GM12878 (cell line): ENCODE measurements at regions not wholly inside any gene's neighbourhood (a gene's known extent, or its start where the extent isn't known, plus 50 kb on each side); places are given as distances from the start of the nearest gene placed in this dataset.

Experiments
- ATAC-seq: fragments of 200-7000 bp; cut with Tn5 transposase; 3 replicates; pipeline ENCODE4 v1.9.1; 2020; ENCODE audit warnings: mild to moderate bottlenecking, moderate library complexity
- BruUV-seq: library from RNA; stranded (reverse); fragments of 400-500 nt; replicated peaks from 2 replicates; lab custom pipeline; 2021; lab: Mats Ljungman, UMichigan
- CTCF ChIA-PET: fragments of 300-600 bp; sonication (Branson Sonifier 250); formaldehyde crosslinking; extraction: SDS; loops from one replicate; lab custom pipeline; 2021; ENCODE audit warnings: inconsistent platforms; lab: Yijun Ruan, JAX
- POLR2A ChIA-PET: fragments of 350-600 bp; formaldehyde crosslinking; extraction: SDS; loops from one replicate; lab custom pipeline; 2021; ENCODE audit warnings: inconsistent platforms; lab: Charles Lee
- RAD21 ChIA-PET: fragments of 300-600 bp; sonication (Branson Sonifier 250); formaldehyde crosslinking; loops from one replicate; lab custom pipeline; 2023; ENCODE audit warnings: antibody characterized with exemption; ENCODE audit not compliant: unreplicated experiment; lab: Charles Lee
- SMC1A ChIA-PET: fragments of 300-600 bp; sonication (Branson Sonifier 250); formaldehyde crosslinking; loops from one replicate; lab custom pipeline; 2023; ENCODE audit not compliant: unreplicated experiment, uncharacterized antibody; lab: Charles Lee
- DNase-seq: peaks from one replicate; pipeline ENCODE4 v3.0.0-alpha.2; 2011; ENCODE audit warnings: low read depth, low spot score
- FAIRE-seq: peaks from 3 replicates; lab custom pipeline; 2011; peaks lifted over from hg19 to GRCh38; lab: Jason Lieb, UNC
- H2AFZ ChIP-seq: 2 replicates; pipeline ENCODE4 v1.6.0; 2011; ENCODE audit warnings: low read depth, low read length, control low read depth; ENCODE audit not compliant: control insufficient read depth
- H3K27ac ChIP-seq: 2 replicates; pipeline ENCODE4 v1.5.1; 2011; ENCODE audit warnings: control low read depth; ENCODE audit not compliant: control insufficient read depth, insufficient read depth
- H3K27me3 ChIP-seq, 2 experiments: replicated peaks in 1 of 2; 2 replicates each; pipeline versions ENCODE4 v1.6.0 to v1.6.1; 2011; ENCODE audit warnings: low read length in 1 of 2; ENCODE audit not compliant: control insufficient read depth in 2 of 2, insufficient read depth in 2 of 2
- H3K36me3 ChIP-seq, 2 experiments: 2 replicates each; pipeline ENCODE4 v1.5.1; 2011; ENCODE audit warnings: low read length in 1 of 2; ENCODE audit not compliant: control insufficient read depth in 2 of 2, insufficient read depth in 2 of 2
- H3K4me1 ChIP-seq: 2 replicates; pipeline ENCODE4 v1.6.1; 2011; ENCODE audit warnings: mild to moderate bottlenecking, low read length, moderate library complexity, mixed read lengths; ENCODE audit not compliant: control insufficient read depth, insufficient read depth
- H3K4me2 ChIP-seq: 2 replicates; pipeline ENCODE4 v1.6.0; 2011; ENCODE audit warnings: control low read depth; ENCODE audit not compliant: control insufficient read depth, insufficient read depth
- H3K4me3 ChIP-seq: fragments of 200-600 bp; sonication (generic); 2 replicates; pipeline ENCODE4 v1.5.1; 2016
- H3K79me2 ChIP-seq: 2 replicates; pipeline ENCODE4 v1.6.0; 2011; ENCODE audit warnings: low read length; ENCODE audit not compliant: control insufficient read depth, insufficient read depth
- H3K9ac ChIP-seq: 2 replicates; pipeline ENCODE4 v1.8.0; 2011; ENCODE audit warnings: low read length, control low read depth, mixed read lengths; ENCODE audit not compliant: control insufficient read depth, insufficient read depth
- H3K9me3 ChIP-seq: replicated peaks from 3 replicates; pipeline ENCODE4 v1.5.1; 2011; ENCODE audit warnings: mild to moderate bottlenecking, low read length; ENCODE audit not compliant: control insufficient read depth, insufficient read depth
- H4K20me1 ChIP-seq: 2 replicates; pipeline ENCODE4 v1.6.0; 2011; ENCODE audit not compliant: control insufficient read depth, insufficient read depth
- ATF7 ChIP-seq: fragments of 450-650 bp; IDR thresholded peaks from 2 replicates; pipeline ENCODE4 v1.6.1; 2016; ENCODE audit warnings: low read depth, mild to moderate bottlenecking
- CREM ChIP-seq: IDR thresholded peaks from 2 replicates; pipeline ENCODE4 v1.6.1; 2014; ENCODE audit warnings: antibody characterized with exemption, low read depth
- ETV6 ChIP-seq, 2 experiments: fragments of 450-650 bp in 1 of 2; IDR thresholded peaks in 1 of 2; conservative IDR thresholded peaks in 1 of 2; 2 replicates each; pipeline ENCODE4 v1.6.1; 2014; ENCODE audit warnings: antibody characterized with exemption in 1 of 2, borderline replicate concordance in 1 of 2, low read depth in 1 of 2, mild to moderate bottlenecking in 1 of 2, moderate library complexity in 1 of 2
- EZH2 ChIP-seq: IDR thresholded peaks from 2 replicates; pipeline ENCODE4 v1.6.1; 2012; ENCODE audit warnings: low read depth, mild to moderate bottlenecking, control low read depth, inconsistent platforms, low read length, borderline replicate concordance; ENCODE audit not compliant: control insufficient read depth
- FOXK2 ChIP-seq: fragments of 450-650 bp; IDR thresholded peaks from 2 replicates; pipeline ENCODE4 v1.6.1; 2017; ENCODE audit warnings: mild to moderate bottlenecking, moderate library complexity
- GATAD2B ChIP-seq: fragments of 450-650 bp; conservative IDR thresholded peaks from 2 replicates; pipeline ENCODE4 v1.6.1; 2017; ENCODE audit warnings: low read depth, mild to moderate bottlenecking, moderate library complexity
- KLF5 ChIP-seq: fragments of 450-650 bp; IDR thresholded peaks from 2 replicates; pipeline ENCODE4 v1.6.1; 2014; ENCODE audit warnings: mild to moderate bottlenecking; ENCODE audit not compliant: partially characterized antibody
- MTA2 ChIP-seq: fragments of 450-650 bp; IDR thresholded peaks from 2 replicates; pipeline ENCODE4 v1.6.1; 2016; ENCODE audit warnings: low read depth, mild to moderate bottlenecking, moderate library complexity
- NFXL1 ChIP-seq: fragments of 450-650 bp; IDR thresholded peaks from 2 replicates; pipeline ENCODE4 v1.6.1; 2017; ENCODE audit warnings: antibody characterized with exemption, mild to moderate bottlenecking, borderline replicate concordance
- PML ChIP-seq: IDR thresholded peaks from 2 replicates; pipeline ENCODE4 v1.6.1; 2012; ENCODE audit warnings: low read length, inconsistent platforms
- RAD21 ChIP-seq: IDR thresholded peaks from 2 replicates; pipeline ENCODE4 v1.6.1; 2011; ENCODE audit warnings: mild to moderate bottlenecking, low read depth, low read length, moderate library complexity; ENCODE audit not compliant: insufficient read depth
- RBBP5 ChIP-seq: fragments of 200-600 bp; sonication (generic); conservative IDR thresholded peaks from 2 replicates; pipeline ENCODE4 v1.6.1; 2016
- RFX5 ChIP-seq: IDR thresholded peaks from 2 replicates; pipeline ENCODE4 v1.6.1; 2011; ENCODE audit warnings: low read depth, low read length, improper control_type of control experiment
- SIN3A ChIP-seq: IDR thresholded peaks from 2 replicates; pipeline ENCODE4 v1.6.1; 2012; ENCODE audit warnings: low read depth, low read length, improper control_type of control experiment
- STAT1 ChIP-seq: fragments of 450-650 bp; conservative IDR thresholded peaks from 2 replicates; pipeline ENCODE4 v1.6.1; 2014; ENCODE audit warnings: antibody characterized with exemption, mild to moderate bottlenecking
- TAF1 ChIP-seq: IDR thresholded peaks from 2 replicates; pipeline ENCODE4 v1.6.1; 2011; ENCODE audit warnings: mild to moderate bottlenecking, low read depth, low read length, borderline replicate concordance
- ZNF24 ChIP-seq: fragments of 450-650 bp; IDR thresholded peaks from 2 replicates; pipeline ENCODE4 v1.6.1; 2017; ENCODE audit warnings: antibody characterized with exemption, mild to moderate bottlenecking
- WGBS: methylation state at CpG from one replicate; pipeline ENCODE4 v1.1.6; 2016; ENCODE audit warnings: low lambda C conversion rate; ENCODE audit not compliant: insufficient replicate concordance, insufficient coverage; ENCODE audit errors: missing lambda C conversion rate; 5-methylcytosine and 5-hydroxymethylcytosine counted together
- in situ Hi-C: fragments of 300-500 bp; cut with MboI; formaldehyde crosslinking; loops from 9 replicates; pipeline ENCODE4 v1.14.3; 2018; ENCODE audit warnings: mixed read lengths
- intact Hi-C: fragments of 100-400 bp; cut with micrococcal nuclease; formaldehyde crosslinking; loops from one replicate; pipeline ENCODE4 v1.14.2; 2022; ENCODE audit not compliant: unreplicated experiment

DNA sequence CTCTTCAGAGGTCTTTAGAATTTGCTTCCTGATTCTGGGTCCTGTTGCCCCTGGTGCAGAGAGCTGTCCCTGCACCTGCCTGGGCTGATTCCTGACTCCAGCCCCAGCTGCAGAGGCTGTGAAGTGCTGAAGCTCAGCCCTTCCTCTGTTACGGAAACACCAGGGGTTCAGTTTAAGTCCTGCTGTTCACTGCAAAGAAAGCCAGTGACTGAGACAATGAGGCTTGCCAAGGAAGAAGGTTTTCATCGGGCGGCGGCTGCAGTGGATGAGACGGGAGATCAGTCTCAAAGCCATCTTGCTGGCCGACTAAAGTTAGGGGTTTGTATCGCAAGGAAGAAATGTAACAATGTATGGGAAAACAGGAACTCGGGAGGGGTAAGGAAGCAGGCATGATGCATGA is 142.4 kb upstream of the ZNF236 start:
- FAIRE-seq: no peak
- intact Hi-C loops (no loop called here), in situ Hi-C loops (no loop called here)
- no peaks in the 10 kb centered on the region for H3K79me2 ChIP-seq
- no peak overlapping the region for H3K4me3 ChIP-seq
- no peak for DNase-seq
- TF ChIP-seq ETV6 (conservative IDR thresholded peaks at IDR 0.05 in 1 of 2, IDR thresholded peaks at IDR 0.05 in 1 of 2; ENCODE audit: borderline replicate concordance in 1 of 2, low read depth in 1 of 2): no peak
- no peak for TF ChIP-seq RFX5
- no peak for TF ChIP-seq STAT1
- no peak for TF ChIP-seq NFXL1
- TF ChIP-seq EZH2: no peak
- TF ChIP-seq MTA2: no peak
- TF ChIP-seq SIN3A: no peak
- TF ChIP-seq CREM: no peak
- TF ChIP-seq RBBP5: no peak
- TF ChIP-seq TAF1: no peak
- no peak for TF ChIP-seq ZNF24
- no peak for TF ChIP-seq KLF5
- no peak for TF ChIP-seq PML
- no peak for TF ChIP-seq RAD21
- TF ChIP-seq FOXK2: no peak
- no peak for TF ChIP-seq GATAD2B
- no peak for TF ChIP-seq ATF7
- no peaks in the 10 kb centered on the region for H3K4me1 ChIP-seq
- H2AFZ ChIP-seq: no peak overlapping the region
- RAD21 ChIA-PET: no interaction called here
- no peak overlapping the region for H3K27ac ChIP-seq
- 55% methylated on average over 8 of the region's 8 CpGs for whole genome bisulfite sequencing
- no peak for ATAC-seq
- CTCF ChIA-PET: no interaction called here
- SMC1A ChIA-PET: no interaction called here
- no peaks in the 10 kb centered on the region for H3K36me3 ChIP-seq
- H4K20me1 ChIP-seq: no peaks in the 10 kb centered on the region
- POLR2A ChIA-PET: no interaction called here
- no peaks in the 10 kb centered on the region; a peak in 1 of 4 replicates for H3K27me3 ChIP-seq
- no TSS peak for BruUV-seq
- H3K4me2 ChIP-seq: no peak overlapping the region
- no peaks in the 10 kb centered on the region for H3K9me3 ChIP-seq
- no peak overlapping the region for H3K9ac ChIP-seq
